Right lung (tissue), 2 donors: ENCODE measurements at regions not wholly inside any gene's neighbourhood (a gene's known extent, or its start where the extent isn't known, plus 50 kb on each side); places are given as distances from the start of the nearest gene placed in this dataset.
"Not testable (repeated sequence)": the region's sequence is repeated elsewhere in the genome, so short reads cannot be mapped to it uniquely, and the experiment has no call there.

Source experiments
- DNase-seq, 2 donors: peaks; one replicate each; pipeline ENCODE4 v3.0.0-alpha.2; 2013

DNA sequence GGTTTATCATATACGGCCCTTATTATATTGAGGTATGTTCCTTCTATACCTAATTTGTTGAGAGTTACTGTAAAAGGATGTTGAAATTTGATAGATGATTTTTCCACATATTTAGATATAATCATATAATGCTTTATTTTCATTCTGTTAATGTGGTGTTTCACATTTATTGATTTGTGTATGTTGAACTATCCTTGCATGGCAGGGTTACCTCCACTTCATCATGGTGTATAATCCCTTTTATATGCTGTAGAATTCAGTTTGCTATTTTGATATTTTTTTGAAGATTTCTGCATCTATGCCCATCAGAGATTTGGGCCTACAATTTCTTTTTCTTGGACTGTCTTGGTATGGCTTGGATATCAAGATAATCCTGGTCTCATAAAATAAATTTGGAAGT, 355.5 kb downstream of the EDEM1 start:
- DNase-seq = no peak

DNA sequence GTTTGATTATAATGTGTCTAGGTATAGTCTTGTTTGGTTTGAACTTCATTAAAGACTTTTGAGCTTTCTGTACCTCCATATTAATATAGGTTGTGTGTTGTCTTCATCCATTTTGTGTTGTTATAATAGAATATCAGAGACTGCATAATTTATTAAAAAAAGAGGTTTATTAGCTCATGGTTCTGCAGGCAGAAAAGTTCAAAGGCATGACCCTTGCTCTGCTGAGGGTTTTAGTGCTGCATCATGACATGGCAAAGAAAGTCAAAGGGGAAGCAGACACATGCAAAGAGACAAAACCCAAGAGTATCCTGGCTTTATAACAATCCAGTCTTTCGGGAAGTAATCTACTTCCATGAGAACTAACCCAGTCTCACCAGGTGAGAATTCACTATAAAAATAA, 358.2 kb downstream of the EDEM1 start:
- DNase-seq = no peak

DNA sequence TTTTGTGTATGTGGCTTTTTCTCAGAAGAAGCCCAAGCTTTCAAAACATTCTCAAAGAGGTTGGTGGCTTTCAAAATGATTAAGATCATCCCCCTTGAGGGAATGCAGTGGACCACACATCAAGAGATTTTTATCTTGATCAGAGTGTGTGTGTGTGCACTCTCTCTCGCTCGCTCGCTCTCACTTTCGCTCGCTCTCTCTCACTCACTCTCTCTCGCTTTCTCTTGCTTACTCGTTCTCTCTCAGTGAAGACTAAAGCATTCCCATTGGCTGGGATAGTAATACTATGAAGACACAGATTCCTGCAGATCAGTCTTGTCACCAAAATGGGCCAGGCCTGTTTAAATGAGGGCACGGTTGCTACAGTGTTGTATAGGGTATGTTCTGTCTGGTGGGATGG, 365.7 kb downstream of the EDEM1 start:
- no peak for DNase-seq

DNA sequence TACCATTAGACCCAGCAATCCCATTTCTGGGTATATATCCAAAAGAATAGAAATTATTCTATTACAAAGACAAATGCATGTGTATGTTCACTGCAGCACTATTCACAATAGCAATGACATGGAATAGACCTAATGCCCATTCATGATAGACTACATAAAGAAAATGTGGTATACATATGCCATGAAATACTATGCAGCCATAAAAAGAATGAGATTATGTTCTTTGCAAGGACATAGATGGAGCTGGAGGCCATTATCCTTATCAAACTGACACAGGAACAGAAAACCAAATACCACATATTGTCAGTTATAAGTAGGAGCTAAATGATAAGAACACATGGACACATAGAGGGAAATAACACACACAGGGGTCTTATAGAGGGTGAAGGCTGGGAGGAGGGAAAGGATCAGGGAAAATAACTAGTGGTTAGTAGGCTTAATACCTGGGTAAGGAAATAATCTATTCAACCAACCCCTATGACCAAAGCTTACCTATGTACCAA, 366.8 kb downstream of the EDEM1 start:
- DNase-seq = no peak

GRCh38 chr3:5560199-5560598, 372.7 kb downstream of the EDEM1 start:
- DNase-seq = no peak

GRCh38 chr3:5563537-5564277, 376.2 kb downstream of the EDEM1 start:
- DNase-seq = no peak

GRCh38 chr3:5564278-5564666, 376.8 kb downstream of the EDEM1 start:
- DNase-seq = no peak

DNA sequence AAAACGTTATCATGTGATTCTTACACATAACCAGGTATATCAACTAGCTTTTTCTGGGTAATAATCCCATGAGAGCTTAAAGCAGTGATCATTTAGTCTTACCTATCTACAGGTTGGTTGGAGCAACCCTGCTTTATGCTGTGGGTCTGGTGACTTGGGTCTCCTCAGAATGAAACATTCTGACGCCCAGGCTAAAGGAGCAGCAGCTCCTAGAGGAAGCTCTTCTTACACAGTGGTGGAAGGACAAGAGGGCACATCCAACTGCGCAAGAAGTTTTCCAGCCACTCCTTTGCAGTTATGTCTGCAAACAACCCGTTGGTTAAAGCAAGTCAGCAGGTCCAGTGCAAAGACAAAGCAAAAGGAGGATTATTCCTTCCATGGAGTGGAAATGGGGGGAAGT, 377.5 kb downstream of the EDEM1 start:
- no peak for DNase-seq

DNA sequence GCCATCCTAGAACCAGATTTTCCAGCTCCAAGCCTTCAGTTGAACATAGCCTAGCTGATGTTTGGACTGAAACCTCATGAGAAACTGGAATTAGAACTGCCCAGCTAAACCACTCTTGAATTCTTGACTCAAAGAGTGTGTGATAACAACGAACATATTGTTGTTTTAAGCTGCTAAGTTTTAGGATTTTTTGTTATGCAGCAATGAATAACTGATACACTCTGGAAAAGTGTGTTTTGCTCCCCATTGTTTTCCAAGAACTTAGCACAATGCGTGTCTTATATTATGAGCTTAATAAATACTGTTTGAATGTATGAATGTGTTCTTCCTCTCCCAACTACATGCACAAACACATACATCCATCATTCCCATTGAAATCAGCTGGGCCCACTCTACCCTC, 379.6 kb downstream of the EDEM1 start:
- DNase-seq = no peak

GRCh38 chr3:5568451-5568850, 380.9 kb downstream of the EDEM1 start:
- no peak for DNase-seq

- DNase-seq = no peak
Observed at GRCh38 chr3:5569152-5569551, 381.6 kb downstream of the EDEM1 start.

- no peak for DNase-seq
Observed at GRCh38 chr3:5572168-5572567, 384.7 kb downstream of the EDEM1 start.

DNA sequence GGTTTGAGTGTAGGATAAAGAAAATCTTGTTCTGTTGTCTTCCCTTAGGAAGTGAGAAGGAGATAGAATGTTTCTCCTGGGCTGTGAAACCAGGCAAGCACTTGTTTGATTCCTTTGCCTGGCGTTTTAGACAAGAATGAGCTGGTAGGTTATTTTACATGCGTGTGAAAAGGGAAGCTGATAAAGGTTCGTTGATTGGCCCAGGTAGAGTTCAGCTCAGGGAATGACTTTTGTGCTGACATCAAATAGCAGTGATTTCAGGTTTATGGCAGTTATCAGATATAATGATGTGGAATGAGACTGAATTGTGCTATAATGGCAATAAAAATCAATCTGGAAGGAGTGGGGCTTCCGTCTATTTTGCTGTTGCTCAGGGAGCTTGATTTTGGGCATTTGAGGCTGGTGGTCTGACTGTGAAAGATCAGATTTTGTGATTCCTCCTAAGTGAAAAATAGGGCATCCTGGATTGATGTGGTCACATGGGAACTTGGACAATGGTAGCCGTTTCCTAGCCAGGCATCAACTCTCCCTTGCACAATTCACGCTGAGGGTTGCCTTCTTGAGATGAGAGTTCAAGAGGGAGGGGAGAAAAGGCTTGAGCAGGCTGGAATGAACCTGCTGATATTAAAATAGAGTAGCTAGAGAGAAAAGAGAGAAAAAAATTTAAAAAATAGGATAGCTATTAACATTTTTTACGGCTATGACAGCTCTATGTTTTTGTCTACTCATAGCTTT, 388.9 kb downstream of the EDEM1 start:
- DNase-seq = no peak

DNA sequence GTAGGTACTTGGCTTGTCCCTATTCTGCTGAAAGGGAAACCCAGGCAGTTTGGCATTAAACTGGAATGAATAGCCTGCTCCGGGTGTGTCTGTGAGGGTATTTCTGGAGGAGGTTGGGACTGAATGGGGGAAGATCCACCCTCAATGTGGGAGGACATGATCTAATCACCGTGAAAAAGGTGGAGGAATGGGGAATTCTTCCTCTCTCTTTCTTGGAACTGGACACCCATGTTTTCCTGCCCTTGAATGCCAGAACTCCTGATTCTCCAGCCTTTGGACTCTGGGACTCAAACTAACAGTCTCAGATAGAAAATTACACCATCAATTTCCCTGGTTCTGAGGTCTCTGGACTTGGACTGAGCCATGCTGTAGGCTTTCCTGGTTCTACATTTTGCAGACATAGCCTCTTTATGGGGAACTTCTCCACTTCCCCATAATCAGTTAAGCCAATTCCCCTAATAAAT, 391.7 kb downstream of the EDEM1 start:
- DNase-seq = no peak

- no peak for DNase-seq
Observed at GRCh38 chr3:5579946-5580345, 392.4 kb downstream of the EDEM1 start.

- no peak for DNase-seq
Observed at GRCh38 chr3:5580826-5581225, 393.3 kb downstream of the EDEM1 start.

DNA sequence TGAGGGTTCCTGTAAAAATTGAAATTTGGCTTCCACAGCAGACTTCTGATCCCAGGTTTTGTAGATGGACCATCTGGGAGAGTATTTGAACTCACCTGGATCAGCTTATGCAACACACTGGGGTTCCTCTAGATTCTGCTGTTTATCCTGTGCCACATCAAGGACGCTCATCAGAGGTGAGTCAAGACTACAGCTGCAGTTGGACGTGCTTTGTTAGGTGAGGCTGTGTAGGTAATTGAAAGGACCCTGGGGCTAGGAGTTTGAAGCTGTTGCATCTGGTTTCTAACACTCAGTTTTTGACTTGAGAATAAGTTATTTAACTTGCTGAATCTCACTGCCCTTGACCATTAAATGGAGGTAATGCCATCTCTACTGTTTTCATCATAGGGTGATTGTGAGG, 394.2 kb downstream of the EDEM1 start:
- DNase-seq = no peak

- DNase-seq = no peak
Observed at GRCh38 chr3:5583920-5584319, 396.4 kb downstream of the EDEM1 start.

GRCh38 chr3:5585085-5585484, 397.6 kb downstream of the EDEM1 start:
- DNase-seq = no peak

DNA sequence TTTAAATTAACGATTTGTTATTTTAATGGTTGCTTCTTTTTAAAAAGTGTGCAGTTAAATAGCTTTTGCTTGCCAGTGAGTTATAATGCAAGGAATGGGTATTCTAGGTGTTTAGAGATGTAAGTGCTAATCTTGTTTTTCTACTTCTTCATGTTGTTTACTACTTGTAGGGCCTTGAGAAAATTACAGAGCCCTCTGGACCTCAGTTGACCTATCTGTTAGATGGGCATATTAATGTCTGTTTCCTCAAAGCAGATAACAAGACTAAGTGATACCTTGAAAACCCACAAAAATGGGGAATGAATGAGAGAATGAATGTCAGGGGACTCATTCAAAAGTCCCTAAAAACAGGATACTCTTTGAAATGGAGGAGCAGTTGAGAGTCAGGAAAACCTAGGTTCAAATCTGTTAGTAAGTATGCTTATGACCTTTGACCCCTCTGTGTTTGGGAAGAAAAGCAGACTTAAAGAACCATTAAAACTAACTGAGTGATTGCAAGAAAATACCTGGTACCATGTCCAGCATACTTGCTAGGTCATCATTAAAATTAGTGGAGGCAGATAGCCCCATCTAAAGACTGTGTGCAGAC, 419.5 kb downstream of the EDEM1 start:
- DNase-seq = no peak

DNA sequence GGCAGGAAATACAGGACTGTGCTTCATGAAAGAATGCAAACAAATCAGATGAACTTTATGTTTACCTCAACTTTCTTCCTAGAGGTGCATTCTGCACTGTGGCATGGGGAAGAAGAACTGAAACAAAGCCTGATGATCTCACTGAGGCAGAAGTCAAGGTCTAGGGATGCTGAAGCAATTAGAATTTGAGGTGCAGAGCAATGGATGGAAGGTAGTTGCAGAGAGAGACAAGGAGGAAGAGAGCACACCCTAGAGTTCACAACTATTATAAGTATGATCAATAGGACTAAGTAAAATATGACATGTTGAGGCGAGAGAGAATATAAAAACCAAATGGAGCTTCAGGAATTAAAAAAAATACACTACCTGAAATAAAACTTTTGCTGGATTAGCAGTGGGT, 420.1 kb downstream of the EDEM1 start:
- DNase-seq = no peak

GRCh38 chr3:5608971-5609370, 421.5 kb downstream of the EDEM1 start:
- DNase-seq = not testable (repeated sequence)

DNA sequence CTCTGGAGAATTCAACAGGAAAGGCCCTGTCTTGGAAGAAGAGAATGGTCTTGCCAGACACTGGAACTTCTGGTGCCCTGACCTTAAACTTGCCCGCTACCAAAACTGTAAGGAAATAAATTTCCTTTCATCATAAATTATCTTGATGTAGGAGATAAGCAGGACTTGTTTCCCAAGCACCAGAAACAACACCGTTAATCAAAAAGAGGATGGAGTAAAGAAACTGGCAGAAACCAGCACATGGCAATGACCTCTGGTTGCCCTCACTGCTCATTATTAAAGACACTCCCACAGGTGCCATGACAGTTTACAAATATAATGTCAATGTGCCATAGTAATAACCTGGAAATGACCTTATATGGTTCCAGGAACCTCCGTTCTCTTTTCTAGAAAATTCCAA, 426.1 kb downstream of the EDEM1 start:
- no peak for DNase-seq
